ENCODE measurements at regions not wholly inside any gene's neighbourhood (a gene's known extent, or its start where the extent isn't known, plus 50 kb on each side); places are given as distances from the start of the nearest gene placed in this dataset.

- TF ChIP-seq CTCF (IDR thresholded peaks at IDR 0.05; ENCODE audit: insufficient read depth, low read length, poor library complexity, severe bottlenecking) (no peak), EZH2phosphoT487 (conservative IDR thresholded peaks at IDR 0.05; ENCODE audit: low read length) (no peak)
Observed at GRCh38 chr16:9151074-9151473, 59.6 kb downstream of the HAPSTR1 start.
